B cell (primary cell): ENCODE measurements at regions not wholly inside any gene's neighbourhood (a gene's known extent, or its start where the extent isn't known, plus 50 kb on each side); places are given as distances from the start of the nearest gene placed in this dataset.

Source experiments
- CTCF ChIP-seq: fragments of 200-600 bp; IDR thresholded peaks from one replicate; pipeline ENCODE4 v1.8.0; 2022; ENCODE audit warnings: antibody characterized with exemption, mild to moderate bottlenecking
- EZH2 ChIP-seq: IDR thresholded peaks from 2 replicates; pipeline ENCODE4 v1.6.1; 2012; ENCODE audit warnings: borderline replicate concordance, low read depth, mild to moderate bottlenecking, moderate library complexity, low read length; ENCODE audit not compliant: insufficient read depth, poor library complexity, severe bottlenecking

- no peak for TF ChIP-seq CTCF
- no peak for TF ChIP-seq EZH2
Measured at GRCh38 chr4:14928035-14928434, 74.2 kb upstream of the CPEB2 start.
